ENCODE measurements at regions not wholly inside any gene's neighbourhood (a gene's known extent, or its start where the extent isn't known, plus 50 kb on each side); places are given as distances from the start of the nearest gene placed in this dataset.
A peak's percentile ranks its signal among the peaks of the same experiment; 100 is the strongest.

GRCh38 chr1:9447215-9447960 lies 91.9 kb upstream of the SLC25A33 start:
- Histone ChIP-seq H3K4me3 (replicated peaks in 1 of 3) (no peak overlapping the region), H3K4me1 (peaks cover 31 to 52% of the 10 kb centered on the region in 2 donors), H3K36me3 (no peaks in the 10 kb centered on the region), H3K9me3 (no peaks in the 10 kb centered on the region), H3K27me3 (no peaks in the 10 kb centered on the region), H3K27ac (no peak overlapping the region)
- whole genome bisulfite sequencing, 2 donors: 84 to 87% methylated on average over 18 of the region's 18 CpGs
- TF ChIP-seq, protein P1, sequence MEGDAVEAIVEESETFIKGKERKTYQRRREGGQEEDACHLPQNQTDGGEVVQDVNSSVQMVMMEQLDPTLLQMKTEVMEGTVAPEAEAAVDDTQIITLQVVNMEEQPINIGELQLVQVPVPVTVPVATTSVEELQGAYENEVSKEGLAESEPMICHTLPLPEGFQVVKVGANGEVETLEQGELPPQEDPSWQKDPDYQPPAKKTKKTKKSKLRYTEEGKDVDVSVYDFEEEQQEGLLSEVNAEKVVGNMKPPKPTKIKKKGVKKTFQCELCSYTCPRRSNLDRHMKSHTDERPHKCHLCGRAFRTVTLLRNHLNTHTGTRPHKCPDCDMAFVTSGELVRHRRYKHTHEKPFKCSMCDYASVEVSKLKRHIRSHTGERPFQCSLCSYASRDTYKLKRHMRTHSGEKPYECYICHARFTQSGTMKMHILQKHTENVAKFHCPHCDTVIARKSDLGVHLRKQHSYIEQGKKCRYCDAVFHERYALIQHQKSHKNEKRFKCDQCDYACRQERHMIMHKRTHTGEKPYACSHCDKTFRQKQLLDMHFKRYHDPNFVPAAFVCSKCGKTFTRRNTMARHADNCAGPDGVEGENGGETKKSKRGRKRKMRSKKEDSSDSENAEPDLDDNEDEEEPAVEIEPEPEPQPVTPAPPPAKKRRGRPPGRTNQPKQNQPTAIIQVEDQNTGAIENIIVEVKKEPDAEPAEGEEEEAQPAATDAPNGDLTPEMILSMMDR (IDR thresholded peaks at IDR 0.05): no peak
- TF ChIP-seq POLR2A (IDR thresholded peaks at IDR 0.05): no peak
- intact Hi-C loops (cut with DNase I): no loop called here
- DNase-seq: peak; percentile 32 to 40

GRCh38 chr1:9448132-9449109 lies 90.8 kb upstream of the SLC25A33 start:
- Histone ChIP-seq H3K4me1 (peaks cover 22 to 41% of the 10 kb centered on the region in 2 donors), H3K27ac (no peak overlapping the region), H3K36me3 (no peaks in the 10 kb centered on the region), H3K27me3 (no peaks in the 10 kb centered on the region), H3K9me3 (no peaks in the 10 kb centered on the region), H3K4me3 (replicated peaks in 1 of 3) (no peak overlapping the region)
- 42 to 53% methylated on average over 13 to 15 of the region's 15 CpGs for WGBS, 2 donors
- TF ChIP-seq POLR2A (IDR thresholded peaks at IDR 0.05): no peak
- TF ChIP-seq, protein P1 (IDR thresholded peaks at IDR 0.05): peak in 1 of 6 experiments; percentile 12
- peak in 1 of 2 donors; percentile 41 for DNase-seq
- intact Hi-C loops (cut with DNase I): no loop called here

GRCh38 chr1:9449110-9449627 lies 90.1 kb upstream of the SLC25A33 start:
- 29 to 31% methylated on average over 9 to 10 of the region's 10 CpGs for WGBS, 2 donors
- Histone ChIP-seq H3K9me3 (no peaks in the 10 kb centered on the region), H3K4me3 (replicated peaks in 1 of 3) (no peak overlapping the region), H3K4me1 (peaks cover 16 to 34% of the 10 kb centered on the region in 2 donors), H3K27ac (no peak overlapping the region), H3K36me3 (no peaks in the 10 kb centered on the region), H3K27me3 (no peaks in the 10 kb centered on the region)
- peak; percentile 41 to 44 for DNase-seq
- TF ChIP-seq POLR2A (IDR thresholded peaks at IDR 0.05): no peak
- TF ChIP-seq, protein P1 (IDR thresholded peaks at IDR 0.05): no peak
- intact Hi-C loops (cut with DNase I): no loop called here

- Histone ChIP-seq H3K27ac (no peak overlapping the region), H3K4me1 (peaks cover 15 to 25% of the 10 kb centered on the region in 2 donors), H3K4me3 (replicated peaks in 1 of 3) (no peak overlapping the region), H3K36me3 (no peaks in the 10 kb centered on the region), H3K9me3 (no peaks in the 10 kb centered on the region), H3K27me3 (no peaks in the 10 kb centered on the region)
- 71 to 84% methylated on average over 7 to 12 of the region's 12 CpGs for WGBS, 2 donors
- no peak for TF ChIP-seq POLR2A (IDR thresholded peaks at IDR 0.05)
- TF ChIP-seq, protein P1 (IDR thresholded peaks at IDR 0.05): no peak
- intact Hi-C loops (cut with DNase I): no loop called here
- DNase-seq: no peak
Measured at GRCh38 chr1:9449976-9450696, 89.1 kb upstream of the SLC25A33 start.

Measured in thyroid gland (tissue), 4 donors.